Heart left ventricle (tissue), 13 donors: ENCODE measurements at regions not wholly inside any gene's neighbourhood (a gene's known extent, or its start where the extent isn't known, plus 50 kb on each side); places are given as distances from the start of the nearest gene placed in this dataset.

Experiments used
- CTCF ChIP-seq, 12 donors: fragments of 200-600 bp; sonication (generic) in 4 of 12; IDR thresholded peaks; one replicate each; pipeline versions ENCODE4 v1.5.0 to v1.8.0; 2018 to 2022; ENCODE audit warnings: antibody characterized with exemption in 12 of 12, mild to moderate bottlenecking in 5 of 12
- POLR2A ChIP-seq, 2 donors: fragments of 450-650 bp; IDR thresholded peaks; one replicate each; pipeline ENCODE4 v1.6.1; 2017; ENCODE audit warnings: antibody characterized with exemption in 2 of 2, mild to moderate bottlenecking in 2 of 2, moderate library complexity in 2 of 2
- donor health status: ischemic (EF 13 %, LVEDD 7.1; RV severe dilation, severe dysfunction).
- donor health status: DM: no; HTN: yes; CAD: no.
- donor health status: DM: no; HTN: no; CAD: no.
- donor health status: ischemic (EF 25% LVEDD 6.9; RV normal size, moderate dysfunction).
- donor health status: ischemic (EF 25% LVEDD 5.7; RV mildly dilated, moderate dysfunction).
- donor health status: ischemic (EF 35%, LVEDD 5.7; RV mildly dilated, moderate dysfunction).
- donor health status: nonischemic (EF 11% LVEDD 7.7; RV severe dilation, severe dysfunction).
- donor health status: DM: yes; HTN: yes; CAD: no.
- donor health status: PGD.
- donor health status: ischemic (EF 29% LVEDD 5.4; RV normal size, mild dysfunction).
- donor health status: nonischemic (EF 23%, LVEDD 6.1; RV moderate dilation, normal function).

- no peak for TF ChIP-seq CTCF (IDR thresholded peaks at IDR 0.05)
- TF ChIP-seq POLR2A (IDR thresholded peaks at IDR 0.05): no peak
Measured at GRCh38 chr17:55870044-55870443, 119.2 kb downstream of the PCTP start.
